Endothelial cell of umbilical vein (primary cell): ENCODE measurements at regions not wholly inside any gene's neighbourhood (a gene's known extent, or its start where the extent isn't known, plus 50 kb on each side); places are given as distances from the start of the nearest gene placed in this dataset.
A peak's percentile ranks its signal among the peaks of the same experiment; 100 is the strongest.

Experiments used
- BruUV-seq: library from RNA; stranded (reverse); fragments of 400-500 nt; replicated peaks from 2 replicates; lab custom pipeline; 2021; lab: Mats Ljungman, UMichigan
- CTCF ChIA-PET: fragments of 300-600, 350-600 bp; sonication (Branson Sonifier 250); formaldehyde crosslinking; loops from one replicate; lab custom pipeline; 2021; ENCODE audit warnings: antibody characterized with exemption, inconsistent platforms; lab: Charles Lee
- POLR2A ChIA-PET: fragments of 300-600, 350-600 bp; sonication (Branson Sonifier 250); formaldehyde crosslinking; loops from one replicate; lab custom pipeline; 2021; ENCODE audit warnings: antibody characterized with exemption, inconsistent platforms; lab: Charles Lee
- DNase-seq: peaks from one replicate; pipeline ENCODE4 v3.0.0-alpha.2; 2011; ENCODE audit warnings: low read depth, low spot score
- FAIRE-seq: peaks from 2 replicates; lab custom pipeline; 2011; peaks lifted over from hg19 to GRCh38; lab: Jason Lieb, UNC
- H2AFZ ChIP-seq: 2 replicates; pipeline ENCODE4 v1.6.0; 2012; ENCODE audit warnings: low read depth, low read length, control low read depth, inconsistent platforms
- H3K27ac ChIP-seq: 2 replicates; pipeline ENCODE4 v1.5.1; 2011; ENCODE audit warnings: low read depth, mild to moderate bottlenecking, control low read depth, low read length, moderate library complexity; ENCODE audit not compliant: insufficient read depth
- H3K27me3 ChIP-seq, 2 experiments: 2 replicates each; pipeline versions ENCODE4 v1.6.0 to v1.6.1; 2011; ENCODE audit warnings: low read length in 2 of 2, mixed read lengths in 1 of 2; ENCODE audit not compliant: control insufficient read depth in 2 of 2, insufficient read depth in 2 of 2
- H3K36me3 ChIP-seq, 2 experiments: 2 replicates in 1 of 2; 3 replicates in 1 of 2; pipeline ENCODE4 v1.5.1; 2011; ENCODE audit warnings: low read length in 2 of 2, mild to moderate bottlenecking in 1 of 2, moderate library complexity in 1 of 2; ENCODE audit not compliant: control insufficient read depth in 2 of 2, insufficient read depth in 2 of 2; ENCODE audit errors: extremely low read depth in 1 of 2
- H3K4me1 ChIP-seq: 3 replicates; pipeline ENCODE4 v1.5.1; 2011; ENCODE audit warnings: mild to moderate bottlenecking, low read length; ENCODE audit not compliant: control insufficient read depth, insufficient read depth; ENCODE audit errors: extremely low read depth
- H3K4me2 ChIP-seq: 2 replicates; pipeline ENCODE4 v1.6.1; 2011; ENCODE audit warnings: low read length, control low read depth, mixed read lengths; ENCODE audit not compliant: insufficient read depth
- H3K4me3 ChIP-seq, 3 experiments: fragments of 200-600 bp in 1 of 3; sonication (generic), shearing (Covaris generic) in 1 of 3; replicated peaks in 1 of 3; 2 replicates each; pipeline ENCODE4 v1.5.1; 2011 to 2016; ENCODE audit warnings: control low read depth in 3 of 3, low read length in 3 of 3, mild to moderate bottlenecking in 2 of 3, inconsistent platforms in 1 of 3, low read depth in 1 of 3, moderate library complexity in 1 of 3; ENCODE audit not compliant: insufficient read depth in 1 of 3
- H3K79me2 ChIP-seq: 2 replicates; pipeline ENCODE4 v1.6.0; 2012; ENCODE audit warnings: low read length, inconsistent platforms; ENCODE audit not compliant: control insufficient read depth, insufficient read depth
- H3K9ac ChIP-seq: replicated peaks from 2 replicates; pipeline ENCODE3; 2011; ENCODE audit warnings: low read length, control low read depth; ENCODE audit not compliant: insufficient read depth; ENCODE audit errors: extremely low read depth
- H3K9me1 ChIP-seq: replicated peaks from 3 replicates; pipeline ENCODE4 v1.6.0; 2011; ENCODE audit warnings: mild to moderate bottlenecking, low read length; ENCODE audit not compliant: control insufficient read depth, insufficient read depth; ENCODE audit errors: extremely low read depth
- H3K9me3 ChIP-seq: replicated peaks from 2 replicates; pipeline ENCODE4 v1.5.1; 2012; ENCODE audit warnings: low read length, inconsistent platforms; ENCODE audit not compliant: control insufficient read depth, insufficient read depth
- H4K20me1 ChIP-seq: replicated peaks from 2 replicates; pipeline ENCODE3; 2011; ENCODE audit warnings: mild to moderate bottlenecking, low read length; ENCODE audit not compliant: control insufficient read depth, insufficient read depth; ENCODE audit errors: extremely low read depth
- EZH2 ChIP-seq: IDR thresholded peaks from 2 replicates; pipeline ENCODE4 v1.6.1; 2012; ENCODE audit warnings: borderline replicate concordance, low read depth, mild to moderate bottlenecking, moderate library complexity, low read length, inconsistent platforms; ENCODE audit not compliant: severe bottlenecking
- FOS ChIP-seq: IDR thresholded peaks from 2 replicates; pipeline ENCODE4 v1.6.1; 2011; ENCODE audit warnings: mild to moderate bottlenecking, low read length, moderate library complexity, borderline replicate concordance; ENCODE audit not compliant: insufficient read depth
- GATA2 ChIP-seq: IDR thresholded peaks from 2 replicates; pipeline ENCODE4 v1.7.0; 2011; ENCODE audit warnings: low read depth, mild to moderate bottlenecking, moderate library complexity, mixed read lengths, low read length; ENCODE audit not compliant: insufficient read length, insufficient read depth
- JUN ChIP-seq: IDR thresholded peaks from 2 replicates; pipeline ENCODE4 v1.6.1; 2011; ENCODE audit warnings: borderline replicate concordance, low read depth; ENCODE audit not compliant: insufficient read length, insufficient read depth
- MYC ChIP-seq: IDR thresholded peaks from one replicate; pipeline ENCODE4 v1.6.1; 2011; ENCODE audit warnings: mild to moderate bottlenecking, low read depth, low read length
- POLR2A ChIP-seq: IDR thresholded peaks from 2 replicates; pipeline ENCODE4 v1.6.1; 2012; ENCODE audit warnings: low read depth, mild to moderate bottlenecking, control low read depth, low read length
- POLR2AphosphoS5 ChIP-seq: IDR thresholded peaks from 2 replicates; pipeline ENCODE4 v1.6.1; 2012; ENCODE audit warnings: low read depth, mild to moderate bottlenecking, control low read depth, low read length, moderate library complexity; ENCODE audit not compliant: insufficient read depth
- dilution Hi-C: fragments of 300-500 bp; cut with MboI; formaldehyde crosslinking; loops from one replicate; pipeline ENCODE4 v1.15.0; 2019; ENCODE audit warnings: low sequenced_read_pairs; ENCODE audit not compliant: extremely low pct_ligation_motif_present
- intact Hi-C: fragments of 100-400 bp; cut with micrococcal nuclease; formaldehyde crosslinking; loops from one replicate; pipeline ENCODE4 v1.10.0; 2022
- TF ChIP-seq, protein P1 (sequence below): IDR thresholded peaks from 2 replicates; pipeline ENCODE4 v1.6.1; 2011; ENCODE audit not compliant: insufficient read depth, insufficient read length
- TF ChIP-seq, protein P2 (sequence below), 2 donors: IDR thresholded peaks; 1 replicate in 1 of 2; 2 replicates in 1 of 2; pipeline ENCODE4 v1.5.1; 2011; ENCODE audit warnings: low read length in 2 of 2, mild to moderate bottlenecking in 2 of 2, moderate library complexity in 2 of 2, control low read depth in 1 of 2, inconsistent platforms in 1 of 2, low read depth in 1 of 2; ENCODE audit not compliant: insufficient read depth in 1 of 2; ENCODE audit errors: extremely low read depth in 1 of 2

GRCh38 chr5:1641560-1642166, 117.9 kb upstream of the LPCAT1 start:
- Histone ChIP-seq H3K9ac (no peak overlapping the region), H3K4me2 (no peak overlapping the region), H2AFZ (no peak overlapping the region), H3K4me3 (no peak overlapping the region), H3K4me1 (no peaks in the 10 kb centered on the region), H4K20me1 (no peaks in the 10 kb centered on the region), H3K27me3 (peaks cover 11 to 12% of the 10 kb centered on the region in 2 experiments), H3K79me2 (no peaks in the 10 kb centered on the region), H3K27ac (no peak overlapping the region), H3K9me3 (no peaks in the 10 kb centered on the region), H3K36me3 (no peaks in the 10 kb centered on the region), H3K9me1 (no peaks in the 10 kb centered on the region)
- no TSS peak for BruUV-seq
- DNase-seq = peak; percentile 79
- CTCF ChIA-PET = interaction anchor here (1.5 to 1.9 kb wide), 2 partner anchors 433 to 468 kb away, joined by 3 to 11 read pairs; no protein-coding TSS in a partner anchor
- dilution Hi-C loops (no loop called here), intact Hi-C loops (loop anchor here (1.0 to 5.0 kb wide), 6 partner anchors 47 to 719 kb away; no protein-coding TSS in a partner anchor)
- POLR2A ChIA-PET = no interaction called here
- FAIRE-seq = peak; percentile 85
- no peak for TF ChIP-seq MYC
- TF ChIP-seq, protein P1, sequence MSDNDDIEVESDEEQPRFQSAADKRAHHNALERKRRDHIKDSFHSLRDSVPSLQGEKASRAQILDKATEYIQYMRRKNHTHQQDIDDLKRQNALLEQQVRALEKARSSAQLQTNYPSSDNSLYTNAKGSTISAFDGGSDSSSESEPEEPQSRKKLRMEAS = no peak
- peak; percentile 18 for TF ChIP-seq EZH2
- TF ChIP-seq, protein P2, sequence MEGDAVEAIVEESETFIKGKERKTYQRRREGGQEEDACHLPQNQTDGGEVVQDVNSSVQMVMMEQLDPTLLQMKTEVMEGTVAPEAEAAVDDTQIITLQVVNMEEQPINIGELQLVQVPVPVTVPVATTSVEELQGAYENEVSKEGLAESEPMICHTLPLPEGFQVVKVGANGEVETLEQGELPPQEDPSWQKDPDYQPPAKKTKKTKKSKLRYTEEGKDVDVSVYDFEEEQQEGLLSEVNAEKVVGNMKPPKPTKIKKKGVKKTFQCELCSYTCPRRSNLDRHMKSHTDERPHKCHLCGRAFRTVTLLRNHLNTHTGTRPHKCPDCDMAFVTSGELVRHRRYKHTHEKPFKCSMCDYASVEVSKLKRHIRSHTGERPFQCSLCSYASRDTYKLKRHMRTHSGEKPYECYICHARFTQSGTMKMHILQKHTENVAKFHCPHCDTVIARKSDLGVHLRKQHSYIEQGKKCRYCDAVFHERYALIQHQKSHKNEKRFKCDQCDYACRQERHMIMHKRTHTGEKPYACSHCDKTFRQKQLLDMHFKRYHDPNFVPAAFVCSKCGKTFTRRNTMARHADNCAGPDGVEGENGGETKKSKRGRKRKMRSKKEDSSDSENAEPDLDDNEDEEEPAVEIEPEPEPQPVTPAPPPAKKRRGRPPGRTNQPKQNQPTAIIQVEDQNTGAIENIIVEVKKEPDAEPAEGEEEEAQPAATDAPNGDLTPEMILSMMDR (IDR thresholded peaks at IDR 0.05; ENCODE audit: extremely low read depth in 1 of 2, insufficient read depth in 1 of 2, low read depth in 1 of 2, low read length in 2 of 2) = peak; percentile 81 to 97

GRCh38 chr5:1641041-1641440, 117.3 kb upstream of the LPCAT1 start:
- DNase-seq = no peak
- Histone ChIP-seq H3K27me3 (peaks cover 11 to 12% of the 10 kb centered on the region in 2 experiments), H4K20me1 (no peaks in the 10 kb centered on the region), H3K4me3 (no peak overlapping the region), H3K9me3 (no peaks in the 10 kb centered on the region), H3K79me2 (no peaks in the 10 kb centered on the region), H3K4me2 (no peak overlapping the region), H3K4me1 (no peaks in the 10 kb centered on the region), H3K9me1 (no peaks in the 10 kb centered on the region), H3K36me3 (no peaks in the 10 kb centered on the region), H3K9ac (no peak overlapping the region), H2AFZ (no peak overlapping the region), H3K27ac (no peak overlapping the region)
- POLR2A ChIA-PET = no interaction called here
- TF ChIP-seq POLR2A (no peak), GATA2 (no peak), MYC (no peak), FOS (no peak), POLR2AphosphoS5 (no peak), EZH2 (no peak), JUN (no peak)
- TF ChIP-seq, protein P1 = no peak
- TF ChIP-seq, protein P2 (IDR thresholded peaks at IDR 0.05; ENCODE audit: extremely low read depth in 1 of 2, insufficient read depth in 1 of 2, low read depth in 1 of 2, low read length in 2 of 2) = no peak
- intact Hi-C loops (loop anchor here (1.0 to 5.0 kb wide), 6 partner anchors 46 to 719 kb away; no protein-coding TSS in a partner anchor), dilution Hi-C loops (no loop called here)
- no TSS peak for BruUV-seq
- no peak for FAIRE-seq
- CTCF ChIA-PET = no interaction called here
